GM23338 (cell line): ENCODE measurements at regions not wholly inside any gene's neighbourhood (a gene's known extent, or its start where the extent isn't known, plus 50 kb on each side); places are given as distances from the start of the nearest gene placed in this dataset.

Experiments used
- ATAC-seq: fragments of 200-7000 bp; cut with Tn5 transposase; 3 replicates; pipeline ENCODE4 v1.9.1; 2020
- DNase-seq: peaks from one replicate; pipeline ENCODE4 v3.0.0-alpha.2; 2015; ENCODE audit warnings: low spot score
- H2AFZ ChIP-seq: fragments of 200-600 bp; sonication (generic); 2 replicates; pipeline ENCODE4 v1.8.0; 2016; ENCODE audit warnings: antibody characterized with exemption, mild to moderate bottlenecking, moderate library complexity
- H3F3A ChIP-seq: fragments of 200-600 bp; sonication (generic); replicated peaks from 2 replicates; pipeline ENCODE4 v1.8.0; 2017; ENCODE audit warnings: antibody characterized with exemption, mixed run types, low read depth
- H3K27ac ChIP-seq: fragments of 200-600 bp; sonication (generic); 2 replicates; pipeline ENCODE4 v1.6.1; 2016; ENCODE audit warnings: low read depth
- H3K27me3 ChIP-seq: fragments of 200-600 bp; sonication (generic); 2 replicates; pipeline ENCODE4 v1.8.0; 2016; ENCODE audit warnings: mild to moderate bottlenecking, mixed run types, moderate library complexity; ENCODE audit not compliant: insufficient read depth
- H3K36me3 ChIP-seq: fragments of 200-600 bp; sonication (generic); 2 replicates; pipeline ENCODE4 v1.8.0; 2016; ENCODE audit warnings: mild to moderate bottlenecking; ENCODE audit not compliant: insufficient read depth
- H3K4me1 ChIP-seq: fragments of 200-600 bp; sonication (generic); 2 replicates; pipeline ENCODE4 v1.8.0; 2016; ENCODE audit warnings: mild to moderate bottlenecking, moderate library complexity; ENCODE audit not compliant: insufficient read depth
- H3K4me2 ChIP-seq: fragments of 200-600 bp; sonication (generic); 2 replicates; pipeline ENCODE4 v1.7.1; 2017; ENCODE audit warnings: mixed run types
- H3K4me3 ChIP-seq: fragments of 200-600 bp; sonication (generic); 2 replicates; pipeline ENCODE4 v1.6.1; 2016; ENCODE audit warnings: mixed run types
- H3K79me2 ChIP-seq: fragments of 200-600 bp; sonication (generic); replicated peaks from 2 replicates; pipeline ENCODE4 v1.8.0; 2017; ENCODE audit warnings: mild to moderate bottlenecking; ENCODE audit not compliant: insufficient read depth
- H3K9me2 ChIP-seq: fragments of 200-600 bp; sonication (generic); 2 replicates; pipeline ENCODE4 v1.8.0; 2017; ENCODE audit not compliant: insufficient read depth
- H4K20me1 ChIP-seq: fragments of 200-600 bp; sonication (generic); replicated peaks from 2 replicates; pipeline ENCODE4 v1.8.0; 2017; ENCODE audit warnings: mild to moderate bottlenecking; ENCODE audit not compliant: insufficient read depth
- H3K27ac Mint-ChIP-seq: 2 replicates; pipeline ENCODE4 v1.8.0; 2020; ENCODE audit warnings: inconsistent platforms, mild to moderate bottlenecking, moderate library complexity, mixed read lengths
- H3K27me3 Mint-ChIP-seq: 3 replicates; pipeline ENCODE4 v1.8.0; 2022; ENCODE audit warnings: low read depth, mild to moderate bottlenecking, moderate library complexity, mixed read lengths, inconsistent platforms; ENCODE audit not compliant: insufficient read depth, poor library complexity
- H3K36me3 Mint-ChIP-seq: 3 replicates; pipeline ENCODE4 v1.8.0; 2021; ENCODE audit warnings: low read depth, mild to moderate bottlenecking, inconsistent platforms, moderate library complexity, mixed read lengths
- H3K4me1 Mint-ChIP-seq: 3 replicates; pipeline ENCODE4 v1.8.0; 2020; ENCODE audit warnings: mild to moderate bottlenecking, inconsistent platforms, mixed read lengths
- H3K4me3 Mint-ChIP-seq: 3 replicates; pipeline ENCODE4 v1.8.0; 2021; ENCODE audit warnings: moderate library complexity, mild to moderate bottlenecking, inconsistent platforms, mixed read lengths
- H3K9me3 Mint-ChIP-seq: 3 replicates; pipeline ENCODE4 v1.8.0; 2020; ENCODE audit warnings: moderate library complexity, mild to moderate bottlenecking, inconsistent platforms, mixed read lengths
- CREB1 ChIP-seq: fragments of 250-450 bp; sonication (Bioruptor Pico); IDR thresholded peaks from 2 replicates; pipeline ENCODE4 v1.5.0; 2020; ENCODE audit warnings: low read depth, mild to moderate bottlenecking, moderate library complexity
- ETS1 ChIP-seq: IDR thresholded peaks from 2 replicates; pipeline ENCODE4 v1.6.1; 2016; ENCODE audit warnings: antibody characterized with exemption
- EZH2 ChIP-seq: fragments of 200-600 bp; sonication (generic); IDR thresholded peaks from one replicate; pipeline ENCODE4 v1.8.0; 2017; ENCODE audit warnings: antibody characterized with exemption, mild to moderate bottlenecking, low read depth; ENCODE audit not compliant: unreplicated experiment
- EZH2phosphoT487 ChIP-seq: fragments of 200-600 bp; sonication (generic); IDR thresholded peaks from one replicate; pipeline ENCODE4 v1.8.1; 2018; ENCODE audit warnings: antibody characterized with exemption; ENCODE audit not compliant: unreplicated experiment
- JUNB ChIP-seq: IDR thresholded peaks from one replicate; pipeline ENCODE4 v1.6.1; 2016; ENCODE audit warnings: antibody characterized with exemption; ENCODE audit not compliant: unreplicated experiment
- NANOG ChIP-seq: IDR thresholded peaks from 2 replicates; pipeline ENCODE4 v1.6.1; 2016; ENCODE audit warnings: antibody characterized with exemption, borderline replicate concordance
- POLR2AphosphoS5 ChIP-seq: IDR thresholded peaks from 2 replicates; pipeline ENCODE4 v1.6.1; 2016; ENCODE audit warnings: antibody characterized with exemption, low read depth
- REST ChIP-seq: IDR thresholded peaks from one replicate; pipeline ENCODE4 v1.6.1; 2018; ENCODE audit warnings: antibody characterized with exemption; ENCODE audit not compliant: unreplicated experiment
- STAT1 ChIP-seq: IDR thresholded peaks from one replicate; pipeline ENCODE4 v1.6.1; 2016; ENCODE audit warnings: antibody characterized with exemption; ENCODE audit not compliant: unreplicated experiment

- Histone ChIP-seq H3F3A (no peaks in the 10 kb centered on the region), H3K27me3 (no peaks in the 10 kb centered on the region), H3K27ac (no peak overlapping the region), H2AFZ (peak overlapping the region; percentile 75; the same call in 1 of the 2 replicates), H3K4me3 (no peak overlapping the region), H3K79me2 (no peaks in the 10 kb centered on the region), H3K36me3 (no peaks in the 10 kb centered on the region), H3K9me2 (no peaks in the 10 kb centered on the region), H4K20me1 (no peaks in the 10 kb centered on the region), H3K4me2 (no peak overlapping the region), H3K4me1 (peaks cover 15% of the 10 kb centered on the region)
- no peaks in the 10 kb centered on the region for H3K27me3 Mint-ChIP-seq
- H3K9me3 Mint-ChIP-seq: peaks cover 4% of the 10 kb centered on the region; the same call in 2 of the 3 replicates
- peaks cover 19% of the 10 kb centered on the region for H3K4me1 Mint-ChIP-seq
- H3K27ac Mint-ChIP-seq: 0 out of 2 replicates have a peak overlapping the region, but pooled peaks have one; percentile 17
- DNase-seq (no peak), ATAC-seq (no peak)
- H3K36me3 Mint-ChIP-seq: peaks cover under 1% of the 10 kb centered on the region; the same call in 1 of the 3 replicates
- TF ChIP-seq REST: no peak
- no peak for TF ChIP-seq ETS1
- TF ChIP-seq JUNB: no peak
- no peak for TF ChIP-seq EZH2phosphoT487
- no peak for TF ChIP-seq EZH2
- TF ChIP-seq CREB1 (CRISPR knock-in tag): no peak
- H3K4me3 Mint-ChIP-seq: no peak overlapping the region
Measured at GRCh38 chr3:150194957-150195356, 213.1 kb upstream of the TSC22D2 start.

DNA sequence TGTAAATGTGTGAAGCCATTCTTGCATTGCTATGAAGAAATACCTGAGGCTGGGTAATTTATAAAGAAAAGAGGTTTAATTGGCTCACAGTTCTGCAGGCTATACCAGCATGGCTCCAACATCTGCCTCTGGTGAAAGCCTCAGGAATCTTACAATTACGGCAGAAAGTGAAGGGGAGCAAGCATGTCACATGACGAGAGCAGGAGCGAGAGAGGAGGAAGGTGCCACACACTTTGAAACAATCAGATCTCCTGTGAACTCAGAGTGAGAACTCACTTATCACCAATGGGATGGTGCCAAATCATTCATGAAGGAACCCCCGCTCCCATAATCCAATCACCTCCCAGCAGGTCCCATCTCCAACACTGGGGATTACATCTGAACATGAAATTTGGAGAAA is 213.6 kb upstream of the TSC22D2 start:
- no peak for TF ChIP-seq CREB1 (CRISPR knock-in tag)
- no peak for TF ChIP-seq NANOG
- no peak for TF ChIP-seq POLR2AphosphoS5
- TF ChIP-seq EZH2phosphoT487: no peak
- TF ChIP-seq STAT1: no peak
- no peak for TF ChIP-seq ETS1
- no peak for TF ChIP-seq JUNB
- TF ChIP-seq REST: no peak
- Histone ChIP-seq H3K79me2 (no peaks in the 10 kb centered on the region), H3K4me1 (peaks cover 10% of the 10 kb centered on the region), H3F3A (no peaks in the 10 kb centered on the region), H3K9me2 (no peaks in the 10 kb centered on the region), H2AFZ (peak overlapping the region; percentile 75; the same call in 1 of the 2 replicates), H3K4me2 (no peak overlapping the region), H3K36me3 (no peaks in the 10 kb centered on the region), H3K4me3 (no peak overlapping the region), H3K27ac (no peak overlapping the region), H4K20me1 (no peaks in the 10 kb centered on the region), H3K27me3 (no peaks in the 10 kb centered on the region)
- Mint-ChIP-seq H3K9me3 (peaks cover 8% of the 10 kb centered on the region; the same call in 2 of the 3 replicates), H3K27me3 (no peaks in the 10 kb centered on the region), H3K4me3 (no peak overlapping the region), H3K4me1 (peaks cover 19% of the 10 kb centered on the region), H3K27ac (peak overlapping the region; percentile 17; the same call in 1 of the 2 replicates), H3K36me3 (peaks cover 3% of the 10 kb centered on the region; the same call in 1 of the 3 replicates)
- peak; percentile 27 for DNase-seq
- no peak for ATAC-seq
